ENCODE measurements at regions not wholly inside any gene's neighbourhood (a gene's known extent, or its start where the extent isn't known, plus 50 kb on each side); places are given as distances from the start of the nearest gene placed in this dataset.

- H3K4me1 ChIP-seq, result no peaks in the 10 kb centered on the region
- intact Hi-C loops (cut with DNase I; ENCODE audit: low total_unique reads), result no loop called here
- DNase-seq, result no peak
- no peaks in the 10 kb centered on the region for H3K9me3 ChIP-seq
- no peaks in the 10 kb centered on the region for H3K36me3 ChIP-seq
- H3K27me3 ChIP-seq, result no peaks in the 10 kb centered on the region
- no peak overlapping the region for H3K27ac ChIP-seq
- no peak overlapping the region for H3K4me3 ChIP-seq
- TF ChIP-seq, protein P1, sequence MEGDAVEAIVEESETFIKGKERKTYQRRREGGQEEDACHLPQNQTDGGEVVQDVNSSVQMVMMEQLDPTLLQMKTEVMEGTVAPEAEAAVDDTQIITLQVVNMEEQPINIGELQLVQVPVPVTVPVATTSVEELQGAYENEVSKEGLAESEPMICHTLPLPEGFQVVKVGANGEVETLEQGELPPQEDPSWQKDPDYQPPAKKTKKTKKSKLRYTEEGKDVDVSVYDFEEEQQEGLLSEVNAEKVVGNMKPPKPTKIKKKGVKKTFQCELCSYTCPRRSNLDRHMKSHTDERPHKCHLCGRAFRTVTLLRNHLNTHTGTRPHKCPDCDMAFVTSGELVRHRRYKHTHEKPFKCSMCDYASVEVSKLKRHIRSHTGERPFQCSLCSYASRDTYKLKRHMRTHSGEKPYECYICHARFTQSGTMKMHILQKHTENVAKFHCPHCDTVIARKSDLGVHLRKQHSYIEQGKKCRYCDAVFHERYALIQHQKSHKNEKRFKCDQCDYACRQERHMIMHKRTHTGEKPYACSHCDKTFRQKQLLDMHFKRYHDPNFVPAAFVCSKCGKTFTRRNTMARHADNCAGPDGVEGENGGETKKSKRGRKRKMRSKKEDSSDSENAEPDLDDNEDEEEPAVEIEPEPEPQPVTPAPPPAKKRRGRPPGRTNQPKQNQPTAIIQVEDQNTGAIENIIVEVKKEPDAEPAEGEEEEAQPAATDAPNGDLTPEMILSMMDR (IDR thresholded peaks at IDR 0.05), result no peak
- no peak for TF ChIP-seq POLR2A (IDR thresholded peaks at IDR 0.05)
Measured at GRCh38 chr6:120262354-120262753, 912.8 kb upstream of the MAN1A1 start.

DNA sequence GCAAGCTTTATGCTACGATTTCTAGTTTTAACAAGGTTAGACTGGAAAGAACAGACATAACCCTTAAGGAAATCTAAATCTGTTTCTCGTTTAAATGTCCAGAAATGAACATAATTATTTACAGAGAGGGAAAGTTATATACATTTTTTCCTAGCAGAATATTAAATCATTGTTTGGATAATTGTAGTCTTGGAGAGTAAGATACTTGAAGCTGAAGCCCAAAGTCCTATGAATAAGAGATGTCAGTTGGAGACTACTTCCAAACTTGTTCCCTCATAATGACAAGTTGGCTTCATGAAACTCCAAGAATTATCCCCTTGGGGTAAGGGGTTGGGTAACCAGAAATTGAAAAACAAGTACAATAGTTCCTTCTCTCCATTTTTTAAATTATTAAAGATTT lies 911.1 kb upstream of the MAN1A1 start:
- TF ChIP-seq POLR2A (IDR thresholded peaks at IDR 0.05), result no peak
- TF ChIP-seq, protein P1 (IDR thresholded peaks at IDR 0.05), result no peak
- H3K4me3 ChIP-seq, result no peak overlapping the region
- H3K9me3 ChIP-seq, result no peaks in the 10 kb centered on the region
- no peaks in the 10 kb centered on the region for H3K27me3 ChIP-seq
- H3K27ac ChIP-seq, result no peak overlapping the region
- no peaks in the 10 kb centered on the region for H3K4me1 ChIP-seq
- no peak for DNase-seq
- H3K36me3 ChIP-seq, result no peaks in the 10 kb centered on the region
- intact Hi-C loops (cut with DNase I; ENCODE audit: low total_unique reads), result no loop called here

- Histone ChIP-seq H3K4me1 (no peaks in the 10 kb centered on the region), H3K4me3 (no peak overlapping the region), H3K27ac (no peak overlapping the region), H3K27me3 (no peaks in the 10 kb centered on the region), H3K36me3 (no peaks in the 10 kb centered on the region), H3K9me3 (no peaks in the 10 kb centered on the region)
- TF ChIP-seq, protein P1 (IDR thresholded peaks at IDR 0.05), result no peak
- TF ChIP-seq POLR2A (IDR thresholded peaks at IDR 0.05), result no peak
- intact Hi-C loops (cut with DNase I; ENCODE audit: low total_unique reads), result no loop called here
- no peak for DNase-seq
Measured at GRCh38 chr6:120254651-120255050, 905.1 kb upstream of the MAN1A1 start.

- intact Hi-C loops (cut with DNase I; ENCODE audit: low total_unique reads), result no loop called here
- Histone ChIP-seq H3K27me3 (no peaks in the 10 kb centered on the region), H3K4me3 (no peak overlapping the region), H3K9me3 (no peaks in the 10 kb centered on the region), H3K4me1 (no peaks in the 10 kb centered on the region), H3K27ac (no peak overlapping the region), H3K36me3 (no peaks in the 10 kb centered on the region)
- DNase-seq, result no peak
- TF ChIP-seq, protein P1 (IDR thresholded peaks at IDR 0.05), result no peak
- TF ChIP-seq POLR2A (IDR thresholded peaks at IDR 0.05), result no peak
Measured at GRCh38 chr6:120248451-120248850, 898.9 kb upstream of the MAN1A1 start.

- DNase-seq, result no peak
- no peak overlapping the region for H3K4me3 ChIP-seq
- intact Hi-C loops (cut with DNase I; ENCODE audit: low total_unique reads), result no loop called here
- no peak overlapping the region for H3K27ac ChIP-seq
- H3K4me1 ChIP-seq, result no peaks in the 10 kb centered on the region
- no peaks in the 10 kb centered on the region for H3K36me3 ChIP-seq
- no peaks in the 10 kb centered on the region for H3K27me3 ChIP-seq
- H3K9me3 ChIP-seq, result no peaks in the 10 kb centered on the region
- TF ChIP-seq, protein P1 (IDR thresholded peaks at IDR 0.05), result no peak
- TF ChIP-seq POLR2A (IDR thresholded peaks at IDR 0.05), result no peak
Measured at GRCh38 chr6:120237221-120237620, 887.7 kb upstream of the MAN1A1 start.

All from uterus (tissue), 3 donors.